ENCODE measurements at regions not wholly inside any gene's neighbourhood (a gene's known extent, or its start where the extent isn't known, plus 50 kb on each side); places are given as distances from the start of the nearest gene placed in this dataset.
"Not testable (repeated sequence)": the region's sequence is repeated elsewhere in the genome, so short reads cannot be mapped to it uniquely, and the experiment has no call there.

GRCh38 chrX:109782994-109783700 is 50.1 kb upstream of the ACSL4 start:
- no peak for DNase-seq

GRCh38 chrX:109783701-109784079 is 50.6 kb upstream of the ACSL4 start:
- no peak for DNase-seq

GRCh38 chrX:109785053-109785452 is 52.0 kb upstream of the ACSL4 start:
- no peak for DNase-seq

GRCh38 chrX:109790511-109790910 is 57.5 kb upstream of the ACSL4 start:
- DNase-seq: not testable (repeated sequence)

GRCh38 chrX:109793191-109793590 is 60.1 kb upstream of the ACSL4 start:
- DNase-seq: no peak

GRCh38 chrX:109795682-109796081 is 62.6 kb upstream of the ACSL4 start:
- no peak for DNase-seq

- no peak for DNase-seq
Observed at GRCh38 chrX:109797311-109797975, 64.4 kb upstream of the ACSL4 start.

GRCh38 chrX:109812236-109812635 is 79.2 kb upstream of the ACSL4 start:
- no peak for DNase-seq

- DNase-seq: no peak
Observed at GRCh38 chrX:109813236-109813635, 80.2 kb upstream of the ACSL4 start.

GRCh38 chrX:109818976-109819375 is 85.9 kb upstream of the ACSL4 start:
- no peak for DNase-seq

GRCh38 chrX:109822861-109823260 is 89.8 kb upstream of the ACSL4 start:
- no peak for DNase-seq

GRCh38 chrX:109826954-109827708 is 94.1 kb upstream of the ACSL4 start:
- DNase-seq: no peak

GRCh38 chrX:109827772-109828171 is 94.7 kb upstream of the ACSL4 start:
- no peak for DNase-seq

GRCh38 chrX:109830157-109830703 is 97.2 kb upstream of the ACSL4 start:
- DNase-seq: no peak

GRCh38 chrX:109830704-109831206 is 97.7 kb upstream of the ACSL4 start:
- no peak for DNase-seq

GRCh38 chrX:109831326-109831985 is 98.4 kb upstream of the ACSL4 start:
- DNase-seq: no peak

- DNase-seq: no peak
Observed at GRCh38 chrX:109839694-109840567, 106.9 kb upstream of the ACSL4 start.

GRCh38 chrX:109840585-109840984 is 107.5 kb upstream of the ACSL4 start:
- no peak for DNase-seq

- DNase-seq: no peak
Observed at GRCh38 chrX:109841257-109841656, 108.2 kb upstream of the ACSL4 start.

GRCh38 chrX:109841869-109842579 is 109.0 kb upstream of the ACSL4 start:
- DNase-seq: no peak

GRCh38 chrX:109842611-109843010 is 109.6 kb upstream of the ACSL4 start:
- no peak for DNase-seq
